ENCODE measurements at regions not wholly inside any gene's neighbourhood (a gene's known extent, or its start where the extent isn't known, plus 50 kb on each side); places are given as distances from the start of the nearest gene placed in this dataset.

DNA sequence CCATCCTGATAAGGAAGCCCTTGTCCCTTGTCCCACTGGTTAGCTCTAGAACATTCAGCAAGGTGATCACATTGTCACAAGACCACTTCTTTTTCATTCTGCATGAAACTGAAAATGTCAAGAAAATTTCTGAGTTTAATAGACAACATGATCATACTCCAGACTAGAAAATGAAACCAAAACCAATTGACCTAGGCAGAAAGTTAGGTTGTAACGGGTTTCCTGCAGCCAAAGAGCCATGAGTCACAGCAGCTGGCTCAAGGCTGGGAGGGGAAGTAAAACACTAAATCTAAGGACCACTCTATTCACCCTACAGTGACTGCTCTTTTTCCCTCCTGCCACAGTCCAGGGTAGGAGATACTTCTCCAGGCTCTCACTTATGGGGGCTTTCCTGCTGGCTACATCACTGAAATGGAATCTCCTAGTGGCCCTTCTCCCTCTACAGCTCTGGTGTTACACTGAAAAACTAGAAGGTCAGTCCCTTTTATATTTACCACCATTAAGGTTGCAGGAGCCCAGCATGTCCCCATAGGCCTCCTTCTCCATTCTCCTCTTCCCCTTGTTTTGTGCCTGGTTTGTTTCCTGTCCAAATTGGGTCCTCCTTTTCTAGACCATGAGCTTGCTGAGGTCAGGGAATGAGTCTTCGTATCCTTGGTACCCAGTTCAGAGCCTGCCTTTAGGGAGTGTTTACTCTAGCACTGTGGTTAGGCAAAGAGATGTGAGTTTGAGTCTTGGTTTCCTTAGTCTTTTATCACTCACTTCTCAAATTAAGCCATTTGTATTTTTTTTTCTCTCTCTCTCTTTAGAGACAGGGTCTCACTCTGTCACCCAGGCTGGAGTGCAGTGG is 236.5 kb upstream of the JUN start (continued):
- TF ChIP-seq ZBTB17 (CRISPR knock-in tag; IDR thresholded peaks at IDR 0.05) (no peak), FUS (optimal IDR thresholded peaks at IDR 0.05; ENCODE audit: low read depth, low read length) (no peak), SAP30 (IDR thresholded peaks at IDR 0.05; ENCODE audit: borderline replicate concordance, insufficient read depth, low read depth, low read length, poor library complexity, severe bottlenecking) (no peak), ZNF311 (CRISPR knock-in tag; IDR thresholded peaks at IDR 0.05) (no peak), SREBF1 (IDR thresholded peaks at IDR 0.05; ENCODE audit: borderline replicate concordance, low read depth, low read length) (no peak), PRDM10 (IDR thresholded peaks at IDR 0.05; ENCODE audit: partially characterized antibody) (peak; percentile 28), ASH1L (IDR thresholded peaks at IDR 0.05; ENCODE audit: borderline replicate concordance, low read depth, partially characterized antibody) (no peak), LARP7 (IDR thresholded peaks at IDR 0.05) (no peak), ESRRB (CRISPR knock-in tag; IDR thresholded peaks at IDR 0.05; ENCODE audit: borderline replicate concordance) (no peak), FOXJ3 (CRISPR knock-in tag; IDR thresholded peaks at IDR 0.05) (no peak), NFE2 (IDR thresholded peaks at IDR 0.05; ENCODE audit: low read depth) (peak; percentile 32), TGIF2 (CRISPR knock-in tag; IDR thresholded peaks at IDR 0.05) (no peak), LEF1 (IDR thresholded peaks at IDR 0.05) (peak; percentile 13; the same call in 1 of the 2 replicates), ZNF282 (CRISPR knock-in tag; IDR thresholded peaks at IDR 0.05) (no peak), RNF219 (CRISPR knock-in tag; IDR thresholded peaks at IDR 0.05) (no peak), SOX6 (IDR thresholded peaks at IDR 0.05) (no peak), USF1 (CRISPR knock-in tag; IDR thresholded peaks at IDR 0.05) (no peak), RCOR1 (IDR thresholded peaks at IDR 0.05; ENCODE audit: borderline replicate concordance in 1 of 2, low read depth in 2 of 2, low read length in 2 of 2) (no peak), ZEB2 (IDR thresholded peaks at IDR 0.05) (no peak), ZNF507 (tag; conservative IDR thresholded peaks at IDR 0.05) (no peak)
- TF ChIP-seq, protein P1, sequence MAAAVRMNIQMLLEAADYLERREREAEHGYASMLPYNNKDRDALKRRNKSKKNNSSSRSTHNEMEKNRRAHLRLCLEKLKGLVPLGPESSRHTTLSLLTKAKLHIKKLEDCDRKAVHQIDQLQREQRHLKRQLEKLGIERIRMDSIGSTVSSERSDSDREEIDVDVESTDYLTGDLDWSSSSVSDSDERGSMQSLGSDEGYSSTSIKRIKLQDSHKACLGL (CRISPR knock-in tag; IDR thresholded peaks at IDR 0.05; ENCODE audit: borderline replicate concordance, poor library complexity, severe bottlenecking), result no peak
- TF ChIP-seq, protein P2, sequence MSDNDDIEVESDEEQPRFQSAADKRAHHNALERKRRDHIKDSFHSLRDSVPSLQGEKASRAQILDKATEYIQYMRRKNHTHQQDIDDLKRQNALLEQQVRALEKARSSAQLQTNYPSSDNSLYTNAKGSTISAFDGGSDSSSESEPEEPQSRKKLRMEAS (CRISPR knock-in tag; IDR thresholded peaks at IDR 0.05), result no peak
